C4-2B (cell line): ENCODE measurements at regions not wholly inside any gene's neighbourhood (a gene's known extent, or its start where the extent isn't known, plus 50 kb on each side); places are given as distances from the start of the nearest gene placed in this dataset.

ENCODE experiments used
- ZFX ChIP-seq: fragments of 450-650 bp; IDR thresholded peaks from 2 replicates; pipeline ENCODE4 v1.6.1; 2017
- TF ChIP-seq, protein P1 (sequence below): fragments of 450-650 bp; conservative IDR thresholded peaks from 2 replicates; pipeline ENCODE4 v1.5.1; 2017; ENCODE audit warnings: mild to moderate bottlenecking

DNA sequence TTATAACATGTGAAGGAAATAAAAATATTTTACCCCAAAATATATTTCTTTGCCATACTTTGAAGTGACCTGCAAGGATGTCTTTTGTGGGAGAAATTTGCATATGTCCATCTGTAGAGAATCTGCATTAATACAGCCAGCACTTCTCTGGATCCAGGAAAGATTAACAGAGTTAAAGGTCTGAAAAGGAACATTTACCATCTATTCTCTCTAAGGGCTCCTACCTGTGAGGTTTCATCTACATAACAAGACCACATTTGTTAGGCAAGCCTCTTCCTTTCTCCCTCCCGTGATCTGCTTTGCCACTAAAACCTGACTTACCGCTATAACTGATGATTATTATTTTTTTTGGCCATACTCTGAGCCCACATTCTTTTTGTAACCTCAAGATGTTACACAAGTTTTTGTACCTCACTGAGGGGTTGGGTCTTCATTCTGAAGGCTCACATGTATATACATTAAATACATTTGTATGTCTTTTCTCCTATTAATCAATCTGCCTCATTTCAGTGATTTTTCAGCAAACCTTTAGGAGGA lies 129.4 kb downstream of the AKR1D1 start:
- TF ChIP-seq, protein P1, sequence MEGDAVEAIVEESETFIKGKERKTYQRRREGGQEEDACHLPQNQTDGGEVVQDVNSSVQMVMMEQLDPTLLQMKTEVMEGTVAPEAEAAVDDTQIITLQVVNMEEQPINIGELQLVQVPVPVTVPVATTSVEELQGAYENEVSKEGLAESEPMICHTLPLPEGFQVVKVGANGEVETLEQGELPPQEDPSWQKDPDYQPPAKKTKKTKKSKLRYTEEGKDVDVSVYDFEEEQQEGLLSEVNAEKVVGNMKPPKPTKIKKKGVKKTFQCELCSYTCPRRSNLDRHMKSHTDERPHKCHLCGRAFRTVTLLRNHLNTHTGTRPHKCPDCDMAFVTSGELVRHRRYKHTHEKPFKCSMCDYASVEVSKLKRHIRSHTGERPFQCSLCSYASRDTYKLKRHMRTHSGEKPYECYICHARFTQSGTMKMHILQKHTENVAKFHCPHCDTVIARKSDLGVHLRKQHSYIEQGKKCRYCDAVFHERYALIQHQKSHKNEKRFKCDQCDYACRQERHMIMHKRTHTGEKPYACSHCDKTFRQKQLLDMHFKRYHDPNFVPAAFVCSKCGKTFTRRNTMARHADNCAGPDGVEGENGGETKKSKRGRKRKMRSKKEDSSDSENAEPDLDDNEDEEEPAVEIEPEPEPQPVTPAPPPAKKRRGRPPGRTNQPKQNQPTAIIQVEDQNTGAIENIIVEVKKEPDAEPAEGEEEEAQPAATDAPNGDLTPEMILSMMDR = no peak
- no peak for TF ChIP-seq ZFX
